A549 (cell line): ENCODE measurements at regions not wholly inside any gene's neighbourhood (a gene's known extent, or its start where the extent isn't known, plus 50 kb on each side); places are given as distances from the start of the nearest gene placed in this dataset.
A peak's percentile ranks its signal among the peaks of the same experiment; 100 is the strongest.
"Not testable (repeated sequence)": the region's sequence is repeated elsewhere in the genome, so short reads cannot be mapped to it uniquely, and the experiment has no call there.

ENCODE experiments used
- ATAC-seq, 2 experiments: fragments of 200-7000 bp in 1 of 2; fragments of >200 bp in 1 of 2; cut with Nextera tagmentation in 1 of 2; cut with Tn5 transposase in 1 of 2; 3 replicates each; pipeline versions ENCODE4 v1.8.0 to v1.9.1; 2018 to 2020; ENCODE audit warnings: mild to moderate bottlenecking in 1 of 2, moderate library complexity in 1 of 2
- CTCF ChIA-PET: fragments of 300-600 bp; sonication (Branson Sonifier 250); formaldehyde crosslinking; extraction: SDS; loops from one replicate; lab custom pipeline; 2021; ENCODE audit warnings: antibody characterized with exemption, inconsistent platforms; lab: Yijun Ruan, JAX
- POLR2A ChIA-PET: fragments of 350-600 bp; formaldehyde crosslinking; extraction: SDS; loops from one replicate; lab custom pipeline; 2021; ENCODE audit warnings: antibody characterized with exemption, inconsistent platforms; lab: Yijun Ruan, JAX
- DNase-seq, 2 experiments: peaks; one replicate each; pipeline versions ENCODE4 v3.0.0 to v3.0.0-alpha.2; 2011 to 2016; ENCODE audit warnings: low read depth in 1 of 2, low spot score in 1 of 2
- FAIRE-seq: peaks from 2 replicates; lab custom pipeline; 2011; peaks lifted over from hg19 to GRCh38; lab: Jason Lieb, UNC
- H3K27ac ChIP-seq, 2 experiments: fragments of >200 bp; sonication (Bioruptor Twin); formaldehyde crosslinking; 3 replicates each; pipeline ENCODE4 v1.5.1; 2016 to 2017
- H3K4me1 ChIP-seq: fragments of >200 bp; sonication (Bioruptor Twin); formaldehyde crosslinking; 3 replicates; pipeline ENCODE4 v1.6.1; 2016
- H3K4me2 ChIP-seq: fragments of >200 bp; sonication (Bioruptor Twin); formaldehyde crosslinking; 3 replicates; pipeline ENCODE4 v1.6.1; 2016
- H3K4me3 ChIP-seq: fragments of >200 bp; sonication (Bioruptor Twin); formaldehyde crosslinking; 3 replicates; pipeline ENCODE4 v1.5.1; 2016
- H3K9me3 ChIP-seq: fragments of >200 bp; sonication (Bioruptor Twin); formaldehyde crosslinking; 3 replicates; pipeline ENCODE4 v1.6.1; 2016
- BHLHE40 ChIP-seq: IDR thresholded peaks from 2 replicates; pipeline ENCODE4 v1.6.1; 2012; ENCODE audit warnings: low read depth, low read length, inconsistent platforms
- CHD4 ChIP-seq: fragments of 200-600 bp; sonication (generic); IDR thresholded peaks from 2 replicates; pipeline ENCODE4 v1.6.1; 2016; ENCODE audit warnings: antibody characterized with exemption, mild to moderate bottlenecking, borderline replicate concordance
- FOSL2 ChIP-seq, 2 experiments: fragments of 450-650 bp in 1 of 2; fragments of >200 bp in 1 of 2; sonication (Bioruptor Twin) in 1 of 2; formaldehyde crosslinking; IDR thresholded peaks; 2 replicates each; pipeline versions ENCODE4 v1.5.0 to v1.6.1; 2016 to 2020; ENCODE audit warnings: mild to moderate bottlenecking in 1 of 2, moderate library complexity in 1 of 2
- GATA3 ChIP-seq: IDR thresholded peaks from 2 replicates; pipeline ENCODE4 v1.6.1; 2012; ENCODE audit warnings: borderline replicate concordance
- HDAC2 ChIP-seq: fragments of 200-600 bp; sonication (generic); IDR thresholded peaks from 2 replicates; pipeline ENCODE4 v1.6.1; 2016
- HEYL ChIP-seq: fragments of 250-450 bp; sonication (Bioruptor Pico); IDR thresholded peaks from 2 replicates; pipeline ENCODE4 v1.8.0; 2021; ENCODE audit warnings: mild to moderate bottlenecking, moderate library complexity
- HOXB13 ChIP-seq: fragments of 250-450 bp; sonication (Bioruptor Pico); IDR thresholded peaks from 2 replicates; pipeline ENCODE4 v1.5.0; 2020; ENCODE audit warnings: low read depth, mild to moderate bottlenecking, moderate library complexity
- HOXB5 ChIP-seq: fragments of 250-450 bp; sonication (Bioruptor Pico); IDR thresholded peaks from 2 replicates; pipeline ENCODE4 v1.5.0; 2020; ENCODE audit warnings: mild to moderate bottlenecking, moderate library complexity
- JUNB ChIP-seq: fragments of >200 bp; sonication (Bioruptor Twin); formaldehyde crosslinking; IDR thresholded peaks from 2 replicates; pipeline ENCODE4 v1.6.1; 2016
- MAFK ChIP-seq: fragments of 450-650 bp; IDR thresholded peaks from 2 replicates; pipeline ENCODE4 v1.6.1; 2014; ENCODE audit not compliant: partially characterized antibody
- RAD21 ChIP-seq, 2 experiments: fragments of >200 bp in 1 of 2; sonication (Bioruptor Twin) in 1 of 2; formaldehyde crosslinking in 1 of 2; IDR thresholded peaks in 1 of 2; conservative IDR thresholded peaks in 1 of 2; 2 replicates in 1 of 2; 3 replicates in 1 of 2; pipeline ENCODE4 v1.6.1; 2012 to 2018; ENCODE audit warnings: inconsistent platforms in 1 of 2
- ZSCAN20 ChIP-seq: fragments of 250-450 bp; sonication (Bioruptor Pico); IDR thresholded peaks from 2 replicates; pipeline ENCODE4 v1.8.0; 2022; ENCODE audit warnings: mild to moderate bottlenecking, moderate library complexity
- WGBS: methylation state at CpG from one replicate; pipeline ENCODE4 v1.1.6; 2017; ENCODE audit errors: missing lambda C conversion rate; 5-methylcytosine and 5-hydroxymethylcytosine counted together
- TF ChIP-seq, protein P1 (sequence below): fragments of >200 bp; sonication (Bioruptor Twin); formaldehyde crosslinking; IDR thresholded peaks from 3 replicates; pipeline ENCODE4 v1.6.1; 2016
- TF ChIP-seq, protein P2 (sequence below): IDR thresholded peaks from 2 replicates; pipeline ENCODE4 v1.6.1; 2012

DNA sequence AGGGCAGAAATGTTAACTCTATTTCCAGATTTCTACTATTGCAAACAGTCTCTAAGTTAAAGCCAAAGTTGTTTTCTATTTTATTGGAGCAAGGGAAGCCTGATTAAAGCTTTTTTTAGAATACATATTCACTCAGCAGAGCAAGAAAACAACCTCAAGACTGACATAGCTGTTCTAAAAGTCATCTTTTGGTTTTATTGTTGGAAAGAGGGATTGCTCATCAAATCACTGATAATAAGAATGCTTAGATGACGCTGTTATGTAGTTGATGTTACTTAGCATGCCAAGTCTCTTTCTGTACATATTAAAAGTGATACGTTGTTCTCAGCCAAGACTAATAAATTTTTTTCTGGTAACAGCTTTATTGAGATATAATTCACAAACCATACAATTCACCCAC, 172.6 kb upstream of the LAMA2 start:
- FAIRE-seq (no peak), ATAC-seq (no peak), DNase-seq (no peak)
- WGBS = 53% methylated on average over 2 of the region's 2 CpGs
- POLR2A ChIA-PET = no interaction called here
- H3K9me3 ChIP-seq = no peaks in the 10 kb centered on the region
- H3K4me2 ChIP-seq = no peak overlapping the region
- no peak overlapping the region for H3K4me3 ChIP-seq
- no peak for TF ChIP-seq HOXB5 (CRISPR knock-in tag)
- TF ChIP-seq BHLHE40 = no peak
- TF ChIP-seq, protein P1, sequence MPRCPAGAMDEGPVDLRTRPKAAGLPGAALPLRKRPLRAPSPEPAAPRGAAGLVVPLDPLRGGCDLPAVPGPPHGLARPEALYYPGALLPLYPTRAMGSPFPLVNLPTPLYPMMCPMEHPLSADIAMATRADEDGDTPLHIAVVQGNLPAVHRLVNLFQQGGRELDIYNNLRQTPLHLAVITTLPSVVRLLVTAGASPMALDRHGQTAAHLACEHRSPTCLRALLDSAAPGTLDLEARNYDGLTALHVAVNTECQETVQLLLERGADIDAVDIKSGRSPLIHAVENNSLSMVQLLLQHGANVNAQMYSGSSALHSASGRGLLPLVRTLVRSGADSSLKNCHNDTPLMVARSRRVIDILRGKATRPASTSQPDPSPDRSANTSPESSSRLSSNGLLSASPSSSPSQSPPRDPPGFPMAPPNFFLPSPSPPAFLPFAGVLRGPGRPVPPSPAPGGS = no peak
- TF ChIP-seq RAD21 (conservative IDR thresholded peaks at IDR 0.05 in 1 of 2, IDR thresholded peaks at IDR 0.05 in 1 of 2) = no peak
- TF ChIP-seq, protein P2, sequence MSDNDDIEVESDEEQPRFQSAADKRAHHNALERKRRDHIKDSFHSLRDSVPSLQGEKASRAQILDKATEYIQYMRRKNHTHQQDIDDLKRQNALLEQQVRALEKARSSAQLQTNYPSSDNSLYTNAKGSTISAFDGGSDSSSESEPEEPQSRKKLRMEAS = no peak
- CTCF ChIA-PET = no interaction called here
- H3K27ac ChIP-seq = no peak overlapping the region
- H3K4me1 ChIP-seq = no peaks in the 10 kb centered on the region

DNA sequence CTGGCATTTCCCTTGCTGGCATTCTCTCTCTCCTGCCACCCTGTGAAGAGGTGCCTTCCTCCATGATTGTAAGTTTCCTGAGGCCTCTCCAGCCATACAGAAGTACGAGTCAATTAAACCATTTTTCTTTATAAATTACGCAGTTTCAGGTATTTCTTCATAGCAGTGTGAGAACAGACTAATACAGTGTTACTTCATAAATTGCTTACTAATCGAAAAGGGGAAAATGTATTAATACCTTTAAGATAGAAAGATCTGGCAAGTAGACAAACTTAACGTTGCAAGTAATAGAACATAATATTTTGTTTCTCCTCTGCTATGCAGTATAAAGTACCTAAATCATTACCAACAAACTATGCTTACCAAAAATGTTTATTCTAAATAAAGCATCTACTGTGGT, 178.3 kb upstream of the LAMA2 start:
- ATAC-seq (no peak), FAIRE-seq (no peak), DNase-seq (no peak)
- Histone ChIP-seq H3K27ac (no peak overlapping the region), H3K4me1 (no peaks in the 10 kb centered on the region), H3K4me3 (no peak overlapping the region), H3K9me3 (no peaks in the 10 kb centered on the region), H3K4me2 (no peak overlapping the region)
- ChIA-PET POLR2A (no interaction called here), CTCF (no interaction called here)
- TF ChIP-seq HEYL (CRISPR knock-in tag) = no peak
- peak; percentile 79 for TF ChIP-seq MAFK
- TF ChIP-seq HOXB13 (CRISPR knock-in tag) = no peak
- WGBS = 68% methylated on average over 4 of the region's 4 CpGs

- ATAC-seq, POLR2A ChIA-PET, CTCF ChIA-PET, H3K9me3 ChIP-seq, H3K27ac ChIP-seq, DNase-seq, H3K4me1 ChIP-seq, H3K4me2 ChIP-seq, FAIRE-seq, H3K4me3 ChIP-seq: not testable (repeated sequence)
- 96% methylated on average over 3 of the region's 3 CpGs for WGBS
Observed at GRCh38 chr6:128703794-128704193, 179.1 kb upstream of the LAMA2 start.

- ChIA-PET CTCF (interaction anchor here (0.9 kb wide), 1 partner anchor 28 kb away, joined by 3 read pairs; no protein-coding TSS in a partner anchor), POLR2A (no interaction called here)
- DNase-seq (peak; percentile 18 to 23), FAIRE-seq (no peak), ATAC-seq (peak; percentile 84 to 91)
- H3K4me2 ChIP-seq = peak overlapping the region; percentile 52
- H3K27ac ChIP-seq = peak overlapping the region; percentile 11 to 67; a peak in 3 of 6 replicates
- H3K9me3 ChIP-seq = no peaks in the 10 kb centered on the region
- no peak overlapping the region for H3K4me3 ChIP-seq
- TF ChIP-seq MAFK = no peak
- peak; percentile 70; the same call in 1 of the 2 replicates for TF ChIP-seq GATA3
- TF ChIP-seq ZSCAN20 (CRISPR knock-in tag) = no peak
- TF ChIP-seq HDAC2 = no peak
- TF ChIP-seq CHD4 = no peak
- peak; percentile 77 for TF ChIP-seq FOSL2 (IDR thresholded peaks at IDR 0.05)
- TF ChIP-seq FOSL2 (CRISPR knock-in tag; IDR thresholded peaks at IDR 0.05) = peak; percentile 82
- TF ChIP-seq JUNB = peak; percentile 64; the same call in 1 of the 2 replicates
- TF ChIP-seq HEYL (CRISPR knock-in tag) = no peak
- no peak for TF ChIP-seq RAD21 (conservative IDR thresholded peaks at IDR 0.05 in 1 of 2, IDR thresholded peaks at IDR 0.05 in 1 of 2)
- H3K4me1 ChIP-seq = peaks cover 16% of the 10 kb centered on the region
- WGBS = 44% methylated on average over 6 of the region's 6 CpGs
Observed at GRCh38 chr6:128696691-128697689, 176.6 kb upstream of the PTPRK start.
